B cell (primary cell): ENCODE measurements at regions not wholly inside any gene's neighbourhood (a gene's known extent, or its start where the extent isn't known, plus 50 kb on each side); places are given as distances from the start of the nearest gene placed in this dataset.

Experiments
- ATAC-seq: fragments of 200-7000 bp; cut with Tn5 transposase; one replicate; pipeline ENCODE4 v1.10.0; 2021; ENCODE audit warnings: low read depth, mild to moderate bottlenecking, moderate number of reproducible peaks, moderate library complexity
- CTCF ChIA-PET: fragments of 350-600 bp; sonication (Branson Sonifier 250); formaldehyde crosslinking; loops from one replicate; lab custom pipeline; 2021; ENCODE audit warnings: antibody characterized with exemption, inconsistent platforms; lab: Charles Lee
- POLR2A ChIA-PET: fragments of 350-600 bp; sonication (Branson Sonifier 250); formaldehyde crosslinking; loops from one replicate; lab custom pipeline; 2021; ENCODE audit warnings: antibody characterized with exemption; lab: Charles Lee
- DNase-seq: peaks from one replicate; pipeline ENCODE4 v3.0.0; 2013
- H2AFZ ChIP-seq: 2 replicates; pipeline ENCODE4 v1.6.1; 2012; ENCODE audit warnings: mild to moderate bottlenecking, low read depth, low read length; ENCODE audit not compliant: insufficient read depth, poor library complexity, severe bottlenecking
- H3K27ac ChIP-seq, 2 donors: 1 replicate in 1 of 2; 2 replicates in 1 of 2; pipeline ENCODE4 v1.5.1; 2012 to 2013; ENCODE audit warnings: low read length in 2 of 2, mild to moderate bottlenecking in 2 of 2, moderate library complexity in 1 of 2
- H3K27me3 ChIP-seq, 4 experiments: fragments of 200-600 bp in 1 of 4; sonication (generic) in 1 of 4; replicated peaks in 1 of 4; 1 replicate in 2 of 4; 2 replicates in 2 of 4; pipeline versions ENCODE4 v1.6.1 to v1.7.0; 2013 to 2016; ENCODE audit warnings: low read length in 3 of 4, mild to moderate bottlenecking in 2 of 4, mixed read lengths in 1 of 4, moderate library complexity in 1 of 4; ENCODE audit not compliant: insufficient read depth in 4 of 4, control insufficient read depth in 3 of 4; ENCODE audit errors: control extremely low read depth in 1 of 4
- H3K36me3 ChIP-seq, 2 experiments: replicated peaks in 1 of 2; 1 replicate in 1 of 2; 2 replicates in 1 of 2; pipeline versions ENCODE4 v1.6.1 to v1.7.1; 2013; ENCODE audit warnings: low read length in 1 of 2; ENCODE audit not compliant: insufficient read depth in 2 of 2, control insufficient read depth in 1 of 2; ENCODE audit errors: control extremely low read depth in 1 of 2, extremely low read depth in 1 of 2
- H3K4me1 ChIP-seq, 2 donors: fragments of 200-600 bp in 1 of 2; sonication (generic) in 1 of 2; 1 replicate in 1 of 2; 2 replicates in 1 of 2; pipeline versions ENCODE4 v1.5.1 to v1.6.1; 2013 to 2017; ENCODE audit warnings: low read length in 2 of 2; ENCODE audit not compliant: control insufficient read depth in 2 of 2, insufficient read depth in 2 of 2
- H3K4me2 ChIP-seq: replicated peaks from 2 replicates; pipeline ENCODE3; 2012; ENCODE audit warnings: mild to moderate bottlenecking, low read depth, low read length; ENCODE audit not compliant: poor library complexity, severe bottlenecking
- H3K4me3 ChIP-seq, 5 experiments: fragments of 200-600 bp in 1 of 5; sonication (generic) in 1 of 5; 1 replicate in 3 of 5; 2 replicates in 2 of 5; pipeline versions ENCODE4 v1.5.1 to v1.7.0; 2011 to 2016; ENCODE audit warnings: low read length in 4 of 5, mild to moderate bottlenecking in 4 of 5, low read depth in 2 of 5, control low read depth in 1 of 5, moderate library complexity in 1 of 5; ENCODE audit not compliant: insufficient read depth in 1 of 5; ENCODE audit errors: control extremely low read depth in 1 of 5, extremely low read depth in 1 of 5
- H3K79me2 ChIP-seq: fragments of 200-600 bp; sonication (generic); one replicate; pipeline ENCODE4 v1.6.0; 2016; ENCODE audit warnings: low read length; ENCODE audit not compliant: control insufficient read depth, insufficient read depth
- H3K9ac ChIP-seq: fragments of 200-600 bp; sonication (generic); 2 replicates; pipeline ENCODE4 v1.6.1; 2017; ENCODE audit warnings: mild to moderate bottlenecking, low read length, moderate library complexity
- H3K9me3 ChIP-seq, 3 donors: one replicate each; pipeline versions ENCODE4 v1.6.1 to v1.7.1; 2013; ENCODE audit warnings: low read length in 2 of 3; ENCODE audit not compliant: control insufficient read depth in 2 of 3, insufficient read depth in 1 of 3; ENCODE audit errors: control extremely low read depth in 1 of 3
- H4K20me1 ChIP-seq: 2 replicates; pipeline ENCODE4 v1.6.0; 2012; ENCODE audit warnings: mild to moderate bottlenecking, low read length; ENCODE audit not compliant: insufficient read depth, control insufficient read depth, poor library complexity, severe bottlenecking
- H3K27ac Mint-ChIP-seq: one replicate; pipeline ENCODE4 v1.8.0; 2021; ENCODE audit warnings: mixed read lengths
- H3K27me3 Mint-ChIP-seq: one replicate; pipeline ENCODE4 v1.8.0; 2021; ENCODE audit warnings: mixed read lengths
- H3K4me1 Mint-ChIP-seq: one replicate; pipeline ENCODE4 v1.8.0; 2021; ENCODE audit warnings: mixed read lengths
- H3K4me3 Mint-ChIP-seq: one replicate; pipeline ENCODE4 v1.8.0; 2021; ENCODE audit warnings: mixed read lengths
- H3K9me3 Mint-ChIP-seq: one replicate; pipeline ENCODE4 v1.8.0; 2022; ENCODE audit warnings: mixed read lengths; ENCODE audit not compliant: insufficient read depth
- CTCF ChIP-seq: fragments of 200-600 bp; IDR thresholded peaks from one replicate; pipeline ENCODE4 v1.8.0; 2022; ENCODE audit warnings: antibody characterized with exemption, mild to moderate bottlenecking
- EZH2 ChIP-seq: IDR thresholded peaks from 2 replicates; pipeline ENCODE4 v1.6.1; 2012; ENCODE audit warnings: borderline replicate concordance, low read depth, mild to moderate bottlenecking, moderate library complexity, low read length; ENCODE audit not compliant: insufficient read depth, poor library complexity, severe bottlenecking
- WGBS: methylation state at CpG from one replicate; pipeline ENCODE4 v1.1.5; 2013; ENCODE audit warnings: missing lambda C conversion rate; ENCODE audit not compliant: insufficient coverage; 5-methylcytosine and 5-hydroxymethylcytosine counted together
- intact Hi-C: fragments of 100-400 bp; cut with micrococcal nuclease; formaldehyde crosslinking; loops from one replicate; pipeline ENCODE4 v1.10.0; 2022

- TF ChIP-seq CTCF (no peak), EZH2 (no peak)
- Histone ChIP-seq H3K4me1 (no peaks in the 10 kb centered on the region), H3K4me3 (no peak overlapping the region), H3K9me3 (no peaks in the 10 kb centered on the region), H2AFZ (no peak overlapping the region), H3K27me3 (no peaks in the 10 kb centered on the region), H4K20me1 (no peaks in the 10 kb centered on the region), H3K79me2 (no peaks in the 10 kb centered on the region), H3K9ac (no peak overlapping the region), H3K27ac (no peak overlapping the region), H3K4me2 (no peak overlapping the region), H3K36me3 (no peaks in the 10 kb centered on the region)
- ChIA-PET POLR2A (no interaction called here), CTCF (no interaction called here)
- intact Hi-C loops = no loop called here
- no peak overlapping the region for H3K4me3 Mint-ChIP-seq
- H3K9me3 Mint-ChIP-seq = peaks cover 2% of the 10 kb centered on the region
- ATAC-seq (no peak), DNase-seq (no peak)
- no peaks in the 10 kb centered on the region for H3K4me1 Mint-ChIP-seq
- no peaks in the 10 kb centered on the region for H3K27me3 Mint-ChIP-seq
- no peak overlapping the region for H3K27ac Mint-ChIP-seq
- no CpG with 5 or more reads among the region's 3 CpGs for WGBS
Observed at GRCh38 chr3:82629937-82630336, 868.5 kb upstream of the GBE1 start.

GRCh38 chr3:82628385-82629014 lies 867.1 kb upstream of the GBE1 start:
- Mint-ChIP-seq H3K4me1 (no peaks in the 10 kb centered on the region), H3K9me3 (peaks cover 2% of the 10 kb centered on the region), H3K27ac (no peak overlapping the region), H3K27me3 (no peaks in the 10 kb centered on the region), H3K4me3 (no peak overlapping the region)
- intact Hi-C loops = no loop called here
- Histone ChIP-seq H3K79me2 (no peaks in the 10 kb centered on the region), H4K20me1 (no peaks in the 10 kb centered on the region), H3K27me3 (no peaks in the 10 kb centered on the region), H3K4me2 (no peak overlapping the region), H3K4me3 (no peak overlapping the region), H3K4me1 (no peaks in the 10 kb centered on the region), H3K9ac (no peak overlapping the region), H3K36me3 (no peaks in the 10 kb centered on the region), H2AFZ (no peak overlapping the region), H3K27ac (no peak overlapping the region), H3K9me3 (peaks cover 0 to 3% (median 0%) of the 10 kb centered on the region in 3 donors)
- DNase-seq (no peak), ATAC-seq (no peak)
- CTCF ChIA-PET = no interaction called here
- TF ChIP-seq CTCF (no peak), EZH2 (no peak)
- POLR2A ChIA-PET = no interaction called here
- no CpG with 5 or more reads among the region's 4 CpGs for WGBS
